ENCODE measurements at regions not wholly inside any gene's neighbourhood (a gene's known extent, or its start where the extent isn't known, plus 50 kb on each side); places are given as distances from the start of the nearest gene placed in this dataset.

DNA sequence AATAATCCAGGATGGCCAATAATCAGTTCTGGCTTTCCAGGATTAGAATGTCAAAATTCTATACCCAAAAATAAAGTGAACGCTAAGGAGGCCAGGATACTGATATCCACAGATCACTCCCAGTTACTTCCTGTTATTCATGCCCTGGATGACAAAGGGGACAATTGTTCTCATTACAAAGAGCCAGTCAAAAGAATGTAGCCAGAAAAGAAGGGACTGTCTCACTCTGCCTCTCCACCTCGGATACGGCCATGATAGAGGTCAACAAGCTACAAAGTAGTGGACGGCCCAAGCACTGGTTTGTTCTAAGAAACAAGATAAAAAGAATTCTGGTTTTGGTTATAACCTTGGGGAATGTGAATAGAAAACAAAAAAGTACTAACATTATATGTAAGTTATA is 116.1 kb upstream of the ATF7IP start:
- TF ChIP-seq NFIC (IDR thresholded peaks at IDR 0.05) (no peak), RAD21 (IDR thresholded peaks at IDR 0.05; ENCODE audit: low read depth) (no peak), TCF12 (IDR thresholded peaks at IDR 0.05; ENCODE audit: low read depth) (no peak), TEAD4 (IDR thresholded peaks at IDR 0.05) (no peak), EGR1 (IDR thresholded peaks at IDR 0.05) (no peak), CEBPB (IDR thresholded peaks at IDR 0.05) (no peak), CREB1 (IDR thresholded peaks at IDR 0.05; ENCODE audit: low read depth) (no peak)
- TF ChIP-seq, protein P1, sequence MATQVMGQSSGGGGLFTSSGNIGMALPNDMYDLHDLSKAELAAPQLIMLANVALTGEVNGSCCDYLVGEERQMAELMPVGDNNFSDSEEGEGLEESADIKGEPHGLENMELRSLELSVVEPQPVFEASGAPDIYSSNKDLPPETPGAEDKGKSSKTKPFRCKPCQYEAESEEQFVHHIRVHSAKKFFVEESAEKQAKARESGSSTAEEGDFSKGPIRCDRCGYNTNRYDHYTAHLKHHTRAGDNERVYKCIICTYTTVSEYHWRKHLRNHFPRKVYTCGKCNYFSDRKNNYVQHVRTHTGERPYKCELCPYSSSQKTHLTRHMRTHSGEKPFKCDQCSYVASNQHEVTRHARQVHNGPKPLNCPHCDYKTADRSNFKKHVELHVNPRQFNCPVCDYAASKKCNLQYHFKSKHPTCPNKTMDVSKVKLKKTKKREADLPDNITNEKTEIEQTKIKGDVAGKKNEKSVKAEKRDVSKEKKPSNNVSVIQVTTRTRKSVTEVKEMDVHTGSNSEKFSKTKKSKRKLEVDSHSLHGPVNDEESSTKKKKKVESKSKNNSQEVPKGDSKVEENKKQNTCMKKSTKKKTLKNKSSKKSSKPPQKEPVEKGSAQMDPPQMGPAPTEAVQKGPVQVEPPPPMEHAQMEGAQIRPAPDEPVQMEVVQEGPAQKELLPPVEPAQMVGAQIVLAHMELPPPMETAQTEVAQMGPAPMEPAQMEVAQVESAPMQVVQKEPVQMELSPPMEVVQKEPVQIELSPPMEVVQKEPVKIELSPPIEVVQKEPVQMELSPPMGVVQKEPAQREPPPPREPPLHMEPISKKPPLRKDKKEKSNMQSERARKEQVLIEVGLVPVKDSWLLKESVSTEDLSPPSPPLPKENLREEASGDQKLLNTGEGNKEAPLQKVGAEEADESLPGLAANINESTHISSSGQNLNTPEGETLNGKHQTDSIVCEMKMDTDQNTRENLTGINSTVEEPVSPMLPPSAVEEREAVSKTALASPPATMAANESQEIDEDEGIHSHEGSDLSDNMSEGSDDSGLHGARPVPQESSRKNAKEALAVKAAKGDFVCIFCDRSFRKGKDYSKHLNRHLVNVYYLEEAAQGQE (IDR thresholded peaks at IDR 0.05; ENCODE audit: low read depth) = no peak

Data from Ishikawa (cell line).